ENCODE measurements at regions not wholly inside any gene's neighbourhood (a gene's known extent, or its start where the extent isn't known, plus 50 kb on each side); places are given as distances from the start of the nearest gene placed in this dataset.

DNA sequence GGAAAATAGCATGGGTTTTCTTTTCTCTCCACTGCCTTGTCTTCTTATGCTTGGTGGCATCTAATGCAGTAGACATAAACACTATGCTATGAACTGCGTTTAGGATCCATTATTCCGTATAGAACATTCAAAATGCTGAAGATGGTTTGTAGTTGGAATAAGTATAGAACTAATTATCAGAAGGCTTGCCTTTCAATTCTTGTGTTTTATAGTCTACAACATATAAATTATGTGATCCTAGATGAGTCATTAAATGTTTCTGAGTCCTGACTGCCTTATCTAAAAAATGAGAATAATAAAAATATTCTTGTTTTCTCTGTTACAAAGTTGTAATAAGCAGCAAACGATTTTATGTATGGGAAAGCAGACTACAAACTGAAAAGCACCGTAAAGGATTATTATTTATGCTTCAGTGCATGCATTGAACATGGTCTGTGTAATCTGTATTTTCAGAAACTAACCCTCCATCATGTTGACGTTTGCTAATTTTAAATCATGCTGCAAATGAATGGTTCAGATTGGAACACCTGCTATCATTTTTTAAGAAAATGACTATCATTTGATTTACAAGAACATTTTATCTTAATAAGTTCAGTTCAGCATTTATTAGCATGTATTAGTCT is 335.9 kb upstream of the AADAT start:
- no peaks in the 10 kb centered on the region for H3K27me3 ChIP-seq
- 50% methylated on average over 5 of the region's 5 CpGs for WGBS (ENCODE audit: insufficient coverage, low coverage, low lambda C conversion rate, missing lambda C conversion rate)

DNA sequence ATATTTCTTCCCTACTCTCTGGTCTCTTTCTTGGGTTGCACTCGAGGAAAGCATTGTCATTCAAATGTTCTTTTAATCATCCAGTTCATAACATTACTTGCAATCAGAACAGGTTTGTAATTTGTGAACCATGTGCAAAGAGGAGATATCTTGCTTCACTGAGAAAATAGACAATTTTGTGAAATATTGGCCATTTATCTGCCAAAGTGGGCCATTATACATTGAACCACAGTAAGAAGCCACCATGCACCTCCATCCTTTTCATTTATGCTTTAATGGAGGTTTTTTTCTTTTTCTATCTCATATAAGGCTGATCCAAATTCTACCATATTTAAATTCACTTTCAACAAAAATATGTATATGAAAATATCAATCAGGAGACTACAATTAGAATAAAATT is 335.3 kb upstream of the AADAT start:
- WGBS (ENCODE audit: insufficient coverage, low coverage, low lambda C conversion rate, missing lambda C conversion rate) = 12% methylated on average over 1 of the region's 1 CpG
- no peaks in the 10 kb centered on the region for H3K9me3 ChIP-seq

More for the DNA sequence above, 335.9 kb upstream of the AADAT start:
- DNase-seq (no peak), ATAC-seq (no peak)
- Histone ChIP-seq H3K4me1 (no peaks in the 10 kb centered on the region), H3K27ac (no peak overlapping the region), H3K36me3 (no peaks in the 10 kb centered on the region), H3K4me3 (no peak overlapping the region), H3K9me3 (no peaks in the 10 kb centered on the region)
- intact Hi-C loops (cut with DNase I) = no loop called here
- TF ChIP-seq, protein P1, sequence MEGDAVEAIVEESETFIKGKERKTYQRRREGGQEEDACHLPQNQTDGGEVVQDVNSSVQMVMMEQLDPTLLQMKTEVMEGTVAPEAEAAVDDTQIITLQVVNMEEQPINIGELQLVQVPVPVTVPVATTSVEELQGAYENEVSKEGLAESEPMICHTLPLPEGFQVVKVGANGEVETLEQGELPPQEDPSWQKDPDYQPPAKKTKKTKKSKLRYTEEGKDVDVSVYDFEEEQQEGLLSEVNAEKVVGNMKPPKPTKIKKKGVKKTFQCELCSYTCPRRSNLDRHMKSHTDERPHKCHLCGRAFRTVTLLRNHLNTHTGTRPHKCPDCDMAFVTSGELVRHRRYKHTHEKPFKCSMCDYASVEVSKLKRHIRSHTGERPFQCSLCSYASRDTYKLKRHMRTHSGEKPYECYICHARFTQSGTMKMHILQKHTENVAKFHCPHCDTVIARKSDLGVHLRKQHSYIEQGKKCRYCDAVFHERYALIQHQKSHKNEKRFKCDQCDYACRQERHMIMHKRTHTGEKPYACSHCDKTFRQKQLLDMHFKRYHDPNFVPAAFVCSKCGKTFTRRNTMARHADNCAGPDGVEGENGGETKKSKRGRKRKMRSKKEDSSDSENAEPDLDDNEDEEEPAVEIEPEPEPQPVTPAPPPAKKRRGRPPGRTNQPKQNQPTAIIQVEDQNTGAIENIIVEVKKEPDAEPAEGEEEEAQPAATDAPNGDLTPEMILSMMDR (IDR thresholded peaks at IDR 0.05) = no peak
- no peak for TF ChIP-seq POLR2A (IDR thresholded peaks at IDR 0.05)

DNA sequence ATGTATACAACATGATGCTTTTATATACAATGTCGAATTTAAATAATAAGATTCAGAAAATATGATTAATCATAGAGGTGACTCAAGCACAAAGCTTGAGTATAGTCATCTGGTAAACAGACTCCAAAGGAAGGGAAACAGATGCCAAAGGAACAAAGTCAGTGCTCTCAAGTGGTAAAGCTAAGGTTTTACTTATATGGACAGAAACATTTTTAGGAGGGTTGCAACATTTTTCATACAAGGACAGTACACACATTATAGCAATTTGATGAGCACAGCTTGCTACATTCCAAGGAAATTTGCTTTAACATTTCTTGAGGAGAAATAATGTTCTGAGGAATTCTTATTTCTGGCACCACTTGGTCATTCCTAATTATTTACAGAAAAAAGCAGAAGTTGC is 333.4 kb upstream of the AADAT start:
- TF ChIP-seq, protein P1 (IDR thresholded peaks at IDR 0.05) = no peak
- no peak for TF ChIP-seq POLR2A (IDR thresholded peaks at IDR 0.05)
- 28% methylated on average over 1 of the region's 1 CpG for WGBS (ENCODE audit: insufficient coverage, low coverage, low lambda C conversion rate, missing lambda C conversion rate)
- H3K27ac ChIP-seq = no peak overlapping the region
- DNase-seq = no peak
- no peaks in the 10 kb centered on the region for H3K27me3 ChIP-seq
- intact Hi-C loops (cut with DNase I) = no loop called here
- H3K4me3 ChIP-seq = no peak overlapping the region
- no peaks in the 10 kb centered on the region for H3K9me3 ChIP-seq
- no peaks in the 10 kb centered on the region for H3K36me3 ChIP-seq
- no peaks in the 10 kb centered on the region for H3K4me1 ChIP-seq
- ATAC-seq = no peak

More for the DNA sequence above, 335.3 kb upstream of the AADAT start:
- no peak for ATAC-seq
- intact Hi-C loops (cut with DNase I) = no loop called here
- Histone ChIP-seq H3K27me3 (no peaks in the 10 kb centered on the region), H3K36me3 (no peaks in the 10 kb centered on the region), H3K4me3 (no peak overlapping the region), H3K27ac (no peak overlapping the region), H3K4me1 (no peaks in the 10 kb centered on the region)
- DNase-seq = no peak
- TF ChIP-seq POLR2A (IDR thresholded peaks at IDR 0.05) = no peak
- TF ChIP-seq, protein P1 (IDR thresholded peaks at IDR 0.05) = no peak

DNA sequence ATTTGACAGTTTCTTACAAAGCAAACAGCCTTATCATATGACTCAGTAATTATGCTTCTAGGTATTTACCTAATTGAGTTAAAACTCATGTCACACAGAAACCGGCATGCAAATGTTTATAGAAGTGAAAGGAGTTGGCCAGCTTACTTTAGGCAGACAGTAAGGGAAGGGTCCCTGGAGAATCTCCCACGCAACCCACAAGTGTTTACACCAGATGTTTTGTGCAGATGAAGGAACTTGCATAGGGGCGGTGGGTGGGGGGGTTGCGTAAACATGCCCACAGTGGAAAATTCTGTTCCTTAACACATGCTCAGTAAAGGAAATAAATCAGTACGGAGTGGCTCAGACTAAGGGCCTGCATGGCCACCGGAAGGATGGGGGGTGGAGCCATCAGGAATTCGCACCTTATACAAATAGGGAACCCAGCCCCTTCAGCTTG is 330.5 kb upstream of the AADAT start:
- TF ChIP-seq, protein P1 (IDR thresholded peaks at IDR 0.05) = no peak
- no peak for TF ChIP-seq POLR2A (IDR thresholded peaks at IDR 0.05)
- no peak for DNase-seq
- Histone ChIP-seq H3K4me3 (no peak overlapping the region), H3K4me1 (no peaks in the 10 kb centered on the region), H3K36me3 (no peaks in the 10 kb centered on the region), H3K27ac (no peak overlapping the region), H3K9me3 (no peaks in the 10 kb centered on the region), H3K27me3 (no peaks in the 10 kb centered on the region)
- ATAC-seq = no peak
- 50% methylated on average over 5 of the region's 7 CpGs for WGBS (ENCODE audit: insufficient coverage, low coverage, low lambda C conversion rate, missing lambda C conversion rate)
- intact Hi-C loops (cut with DNase I) = no loop called here

Measured in right lobe of liver (tissue), 6 donors.